RWPE2 (cell line): ENCODE measurements at regions not wholly inside any gene's neighbourhood (a gene's known extent, or its start where the extent isn't known, plus 50 kb on each side); places are given as distances from the start of the nearest gene placed in this dataset.

Experiments used
- ATAC-seq: fragments of 200-7000 bp; cut with Tn5 transposase; 3 replicates; pipeline ENCODE4 v1.9.1; 2021; ENCODE audit warnings: low read depth
- DNase-seq: peaks from one replicate; pipeline ENCODE4 v3.0.0-alpha.2; 2020; ENCODE audit warnings: low spot score
- H3K27ac ChIP-seq: fragments of 450-650 bp; 2 replicates; pipeline ENCODE4 v1.5.1; 2017; ENCODE audit warnings: mild to moderate bottlenecking; ENCODE audit not compliant: poor library complexity, severe bottlenecking
- H3K27me3 ChIP-seq: fragments of 250-450 bp; sonication (Bioruptor Pico); 2 replicates; pipeline ENCODE4 v1.5.1; 2021; ENCODE audit warnings: mild to moderate bottlenecking, moderate library complexity; ENCODE audit not compliant: insufficient read depth, poor library complexity, severe bottlenecking
- H3K36me3 ChIP-seq: fragments of 250-450 bp; sonication (Bioruptor Pico); 2 replicates; pipeline ENCODE4 v1.5.1; 2020; ENCODE audit warnings: low read depth, mild to moderate bottlenecking, moderate library complexity
- H3K4me1 ChIP-seq: fragments of 250-450 bp; sonication (Bioruptor Pico); 2 replicates; pipeline ENCODE4 v1.5.1; 2021; ENCODE audit warnings: mild to moderate bottlenecking, moderate library complexity; ENCODE audit not compliant: insufficient read depth, poor library complexity, severe bottlenecking
- H3K4me3 ChIP-seq: fragments of 250-450 bp; sonication (Bioruptor Pico); 2 replicates; pipeline ENCODE4 v1.5.1; 2021; ENCODE audit warnings: mild to moderate bottlenecking, moderate library complexity; ENCODE audit not compliant: severe bottlenecking
- H3K9me3 ChIP-seq: fragments of 250-450 bp; sonication (Bioruptor Pico); 2 replicates; pipeline ENCODE4 v1.5.1; 2021; ENCODE audit warnings: mild to moderate bottlenecking, moderate library complexity; ENCODE audit not compliant: severe bottlenecking
- CTCF ChIP-seq: fragments of 450-650 bp; IDR thresholded peaks from one replicate; pipeline ENCODE4 v1.5.1; 2017; ENCODE audit warnings: mild to moderate bottlenecking, moderate library complexity; ENCODE audit not compliant: poor library complexity, severe bottlenecking

DNA sequence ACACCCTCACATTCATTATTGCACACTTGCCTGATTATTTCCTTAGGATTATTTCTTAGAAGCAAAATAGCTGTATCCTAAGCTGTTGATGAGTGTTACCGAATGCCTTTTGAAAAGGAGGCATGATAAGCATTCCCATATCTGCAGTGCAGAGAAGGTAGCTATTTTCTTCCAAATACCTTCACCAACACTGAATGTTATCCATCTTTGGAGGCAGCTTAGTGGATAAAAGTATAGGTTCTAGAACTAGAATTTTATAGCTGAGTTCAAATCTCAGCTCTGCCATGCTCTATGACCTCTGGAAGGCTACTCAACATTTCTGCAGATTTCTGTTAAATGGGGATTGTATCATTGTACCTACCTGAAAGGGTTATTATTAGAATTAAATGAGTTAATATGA lies 185.0 kb upstream of the CCDC150 start:
- TF ChIP-seq CTCF = no peak
- Histone ChIP-seq H3K36me3 (no peaks in the 10 kb centered on the region), H3K9me3 (no peaks in the 10 kb centered on the region), H3K27ac (no peak overlapping the region), H3K4me1 (no peaks in the 10 kb centered on the region), H3K4me3 (no peak overlapping the region), H3K27me3 (no peaks in the 10 kb centered on the region)
- DNase-seq (no peak), ATAC-seq (no peak)

- no peak for DNase-seq
- Histone ChIP-seq H3K4me1 (no peaks in the 10 kb centered on the region), H3K36me3 (no peaks in the 10 kb centered on the region), H3K4me3 (no peak overlapping the region), H3K27me3 (no peaks in the 10 kb centered on the region), H3K9me3 (no peaks in the 10 kb centered on the region), H3K27ac (no peak overlapping the region)
- ATAC-seq = no peak
- TF ChIP-seq CTCF = no peak
Measured at GRCh38 chr2:196459539-196459938, 180.0 kb upstream of the CCDC150 start.

DNA sequence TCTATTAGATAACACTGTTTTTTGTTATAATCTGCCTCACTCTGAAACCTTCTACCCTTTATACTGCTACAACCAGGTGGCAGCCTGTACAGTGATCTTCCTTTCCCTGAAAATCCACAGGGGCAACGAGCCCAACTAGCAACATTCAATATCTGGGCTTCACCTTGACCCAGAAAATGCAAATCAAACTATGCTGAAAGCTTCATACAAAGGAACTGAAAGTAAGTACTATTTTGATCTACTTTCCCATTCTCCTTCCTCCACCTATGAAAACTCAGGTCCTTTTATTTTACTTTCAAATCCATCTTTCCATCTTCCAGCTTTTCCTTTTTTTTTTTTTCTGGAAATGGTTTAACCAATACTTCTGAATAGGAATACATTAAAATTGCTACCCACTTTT lies 175.8 kb upstream of the CCDC150 start:
- no peak for TF ChIP-seq CTCF
- no peaks in the 10 kb centered on the region for H3K9me3 ChIP-seq
- no peaks in the 10 kb centered on the region for H3K36me3 ChIP-seq
- no peak overlapping the region for H3K27ac ChIP-seq
- no peak overlapping the region for H3K4me3 ChIP-seq
- H3K4me1 ChIP-seq = no peaks in the 10 kb centered on the region
- DNase-seq (no peak), ATAC-seq (no peak)
- H3K27me3 ChIP-seq = no peaks in the 10 kb centered on the region

DNA sequence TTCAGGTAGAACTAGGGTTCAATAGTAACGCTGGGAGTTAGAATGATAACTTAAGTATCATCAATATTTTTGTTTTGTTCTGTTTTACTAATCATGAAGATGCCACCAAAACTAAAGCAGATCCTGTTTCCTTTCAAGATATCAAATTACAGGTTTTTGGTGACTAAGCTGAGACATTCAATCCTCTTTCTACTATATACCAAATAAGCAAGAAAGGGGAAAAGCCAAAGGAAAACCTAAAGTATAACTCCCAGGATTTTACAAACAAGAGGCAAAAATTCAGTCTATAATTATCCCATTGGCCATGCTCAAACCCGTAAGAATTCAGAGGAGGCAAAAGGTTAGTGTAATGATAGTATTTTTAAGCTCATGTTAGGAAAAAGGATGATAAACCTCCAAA lies 175.2 kb upstream of the CCDC150 start:
- Histone ChIP-seq H3K27ac (no peak overlapping the region), H3K9me3 (no peaks in the 10 kb centered on the region), H3K27me3 (no peaks in the 10 kb centered on the region), H3K36me3 (no peaks in the 10 kb centered on the region), H3K4me3 (no peak overlapping the region), H3K4me1 (no peaks in the 10 kb centered on the region)
- TF ChIP-seq CTCF = no peak
- ATAC-seq = no peak
- no peak for DNase-seq

GRCh38 chr2:196466581-196466980 lies 172.9 kb upstream of the CCDC150 start:
- no peak overlapping the region for H3K4me3 ChIP-seq
- no peak for DNase-seq

More at GRCh38 chr2:196466581-196466980, 172.9 kb upstream of the CCDC150 start:
- Histone ChIP-seq H3K27me3 (no peaks in the 10 kb centered on the region), H3K9me3 (no peaks in the 10 kb centered on the region), H3K4me1 (no peaks in the 10 kb centered on the region), H3K27ac (no peak overlapping the region), H3K36me3 (no peaks in the 10 kb centered on the region)
- ATAC-seq = no peak
- no peak for TF ChIP-seq CTCF
